HEK293T (cell line): ENCODE measurements at regions not wholly inside any gene's neighbourhood (a gene's known extent, or its start where the extent isn't known, plus 50 kb on each side); places are given as distances from the start of the nearest gene placed in this dataset.

Experiments used
- ARNT ChIP-seq: fragments of 450-650 bp; IDR thresholded peaks from 2 replicates; pipeline ENCODE4 v1.6.1; 2017; ENCODE audit warnings: mild to moderate bottlenecking
- BHLHE40 ChIP-seq: fragments of 450-650 bp; IDR thresholded peaks from 2 replicates; pipeline ENCODE4 v1.6.1; 2016; ENCODE audit warnings: mild to moderate bottlenecking, moderate library complexity, borderline replicate concordance
- ELF4 ChIP-seq: fragments of 450-650 bp; IDR thresholded peaks from 2 replicates; pipeline ENCODE4 v1.6.1; 2017; ENCODE audit warnings: antibody characterized with exemption
- HDGF ChIP-seq: fragments of 450-650 bp; IDR thresholded peaks from 2 replicates; pipeline ENCODE4 v1.6.1; 2017; ENCODE audit warnings: antibody characterized with exemption, borderline replicate concordance
- NFRKB ChIP-seq: fragments of 450-650 bp; IDR thresholded peaks from 2 replicates; pipeline ENCODE4 v1.6.1; 2016; ENCODE audit warnings: mild to moderate bottlenecking, moderate library complexity
- PKNOX1 ChIP-seq: fragments of 450-650 bp; IDR thresholded peaks from 2 replicates; pipeline ENCODE4 v1.6.1; 2016
- SP1 ChIP-seq: fragments of 450-650 bp; IDR thresholded peaks from 2 replicates; pipeline ENCODE4 v1.6.1; 2017
- TARDBP ChIP-seq: fragments of 450-650 bp; IDR thresholded peaks from 2 replicates; pipeline ENCODE4 v1.6.1; 2016
- ZNF384 ChIP-seq: fragments of 450-650 bp; IDR thresholded peaks from 2 replicates; pipeline ENCODE4 v1.6.1; 2016

GRCh38 chr9:87792831-87793288, 66.9 kb downstream of the CTSL start:
- TF ChIP-seq BHLHE40 (no peak), ELF4 (no peak), SP1 (no peak), TARDBP (no peak), HDGF (no peak), PKNOX1 (no peak), ARNT (no peak), ZNF384 (no peak), NFRKB (no peak)
